ELF-1 (cell line): ENCODE measurements at regions not wholly inside any gene's neighbourhood (a gene's known extent, or its start where the extent isn't known, plus 50 kb on each side); places are given as distances from the start of the nearest gene placed in this dataset.
A peak's percentile ranks its signal among the peaks of the same experiment; 100 is the strongest.

Source experiments
- DNase-seq: peaks from one replicate; pipeline ENCODE4 v3.0.0-alpha.2; 2016; ENCODE audit warnings: low read depth, low spot score

DNA sequence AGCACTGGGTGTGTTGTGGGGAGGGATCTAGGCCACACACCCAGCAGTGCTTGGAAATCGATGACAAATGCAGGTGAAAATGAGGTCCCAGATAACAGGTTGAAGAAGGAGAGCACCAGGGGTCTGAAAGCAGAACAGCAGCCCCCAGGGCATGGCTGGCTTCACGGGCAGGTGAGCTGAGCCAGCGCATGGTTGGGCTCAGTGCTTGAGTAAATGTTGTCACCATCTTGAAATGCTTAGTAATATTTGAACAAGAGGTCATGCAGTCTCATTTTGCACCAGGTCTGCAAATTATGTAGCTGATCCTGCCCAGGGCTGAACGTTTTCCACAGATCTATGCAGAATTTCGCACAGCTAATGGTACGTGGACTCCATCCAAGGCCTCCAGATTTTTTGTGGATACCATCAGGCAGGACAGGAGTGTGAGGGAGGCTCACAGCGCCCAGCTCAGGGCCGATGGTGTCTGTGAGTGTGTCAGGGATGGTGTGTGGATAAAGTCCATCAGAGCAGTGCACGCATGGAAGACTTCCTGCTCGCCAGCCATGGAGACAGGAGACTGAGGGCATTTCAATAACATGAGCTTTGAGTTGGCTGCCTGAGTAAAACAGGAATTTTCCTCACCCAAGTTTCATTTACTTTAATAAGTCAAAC is 53.1 kb upstream of the SNX9 start:
- peak; percentile 78 for DNase-seq

DNA sequence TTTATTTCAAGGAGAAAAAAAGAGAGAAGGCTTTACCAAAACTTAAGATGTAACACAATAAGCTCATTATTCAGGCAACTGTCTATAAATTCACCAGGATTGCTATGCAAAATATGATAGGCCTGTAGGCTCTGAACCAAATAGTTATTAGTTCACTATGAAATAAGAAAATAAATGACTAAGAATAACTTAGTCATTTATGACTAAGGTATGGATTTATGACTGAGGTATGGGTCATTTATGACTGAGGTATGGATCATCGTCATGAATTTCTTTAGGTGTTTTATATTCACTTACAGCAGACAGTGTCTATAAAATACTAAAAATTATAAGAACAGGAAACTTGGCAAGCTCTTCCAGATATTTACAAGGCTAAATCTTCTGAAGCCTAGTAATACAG is 52.1 kb upstream of the SNX9 start:
- no peak for DNase-seq

DNA sequence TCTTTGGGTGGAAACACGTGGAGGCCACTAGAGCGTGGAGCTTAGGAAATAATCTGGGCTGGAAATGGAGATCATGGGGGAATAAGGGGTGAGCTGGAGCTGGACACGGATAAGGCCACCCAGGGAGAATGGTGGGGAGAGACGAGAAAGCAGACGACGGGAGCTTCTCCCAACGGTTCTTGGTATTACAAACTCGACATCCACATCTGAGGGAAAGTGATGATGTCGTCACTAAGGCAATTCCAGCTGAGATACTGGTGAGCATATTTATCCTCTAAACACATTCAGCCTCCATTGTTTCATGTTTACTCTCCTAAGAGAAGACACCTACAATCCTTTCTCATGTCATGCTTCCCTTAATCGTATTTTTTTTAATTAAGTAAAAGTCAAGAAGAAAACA is 50.2 kb upstream of the SNX9 start:
- no peak for DNase-seq
